ENCODE measurements at regions not wholly inside any gene's neighbourhood (a gene's known extent, or its start where the extent isn't known, plus 50 kb on each side); places are given as distances from the start of the nearest gene placed in this dataset.

GRCh38 chr18:73842795-73843394 is 304.7 kb downstream of the FBXO15 start:
- TF ChIP-seq CTCF (IDR thresholded peaks at IDR 0.05) (peak; percentile 65 to 95 (median 80)), EP300 (IDR thresholded peaks at IDR 0.05) (no peak)
